Left renal pelvis (tissue), 4 donors: ENCODE measurements at regions not wholly inside any gene's neighbourhood (a gene's known extent, or its start where the extent isn't known, plus 50 kb on each side); places are given as distances from the start of the nearest gene placed in this dataset.
A peak's percentile ranks its signal among the peaks of the same experiment; 100 is the strongest.
"Not testable (repeated sequence)": the region's sequence is repeated elsewhere in the genome, so short reads cannot be mapped to it uniquely, and the experiment has no call there.

Source experiments
- DNase-seq, 4 donors: peaks; one replicate each; pipeline ENCODE4 v3.0.0-alpha.2; 2013; ENCODE audit warnings: low read depth in 4 of 4, low spot score in 3 of 4

- DNase-seq: peak in 1 of 4 donors; percentile 18
Observed at GRCh38 chr10:130341356-130341755, 205.2 kb downstream of the GLRX3 start.

DNA sequence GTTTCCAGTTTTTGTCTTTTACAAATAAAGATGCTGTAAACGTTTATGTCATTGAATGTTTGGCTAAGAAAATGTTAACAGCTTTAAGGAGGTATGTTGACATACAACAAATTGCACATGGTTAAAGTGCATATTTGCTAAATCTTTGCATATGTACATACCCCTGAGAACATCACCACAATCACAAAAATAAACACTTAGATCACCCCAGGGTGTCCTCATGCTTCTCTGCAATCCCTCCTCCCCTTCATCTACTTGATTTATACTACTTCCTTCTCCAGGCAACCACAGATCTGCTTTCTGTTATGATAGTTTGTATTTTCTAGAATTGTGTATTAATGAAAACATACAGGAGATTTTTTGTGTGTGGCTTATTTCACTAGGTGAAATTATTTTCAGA lies 209.5 kb downstream of the GLRX3 start:
- DNase-seq: no peak

DNA sequence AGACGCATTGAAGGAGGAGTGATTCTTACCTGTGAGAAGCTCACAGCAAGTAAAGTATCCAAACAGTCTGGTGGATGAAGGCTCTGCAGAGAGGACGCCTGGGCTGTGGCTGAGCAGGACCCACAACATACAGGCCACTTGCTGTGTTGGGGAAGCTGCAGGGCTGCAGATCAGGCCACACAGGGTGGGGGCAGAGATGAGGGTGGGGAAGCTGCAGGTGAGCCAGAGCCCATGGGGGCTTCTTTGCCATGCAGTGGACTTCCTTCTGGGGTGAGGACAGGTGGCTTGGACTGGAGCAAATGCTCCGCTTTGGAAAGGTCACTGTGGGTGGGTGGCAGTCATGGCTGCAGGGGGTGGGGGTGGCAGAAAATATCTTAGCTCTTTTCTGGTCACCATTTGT lies 214.8 kb downstream of the GLRX3 start:
- no peak for DNase-seq

- DNase-seq: no peak
Observed at GRCh38 chr10:130351466-130352290, 215.5 kb downstream of the GLRX3 start.

DNA sequence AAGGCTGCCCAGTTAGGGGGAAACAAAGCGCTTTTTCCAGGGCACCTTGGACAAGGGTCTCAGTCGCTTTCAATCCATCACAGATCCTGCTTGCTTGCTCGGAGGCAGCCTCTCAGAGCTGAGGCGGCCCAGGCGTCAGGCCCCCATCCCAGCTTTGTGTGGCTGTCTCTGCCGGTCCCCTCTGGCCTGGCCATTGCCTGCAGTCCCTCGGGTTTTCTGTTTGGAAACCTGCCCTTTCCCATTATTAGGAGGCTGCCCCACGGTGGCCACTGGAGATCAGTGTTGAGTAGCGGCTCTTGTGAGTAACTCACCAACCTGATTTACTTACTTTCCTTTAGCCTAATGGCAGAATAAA lies 216.1 kb downstream of the GLRX3 start:
- no peak for DNase-seq

- no peak for DNase-seq
Observed at GRCh38 chr10:130353928-130354572, 217.9 kb downstream of the GLRX3 start.

- no peak for DNase-seq
Observed at GRCh38 chr10:130354573-130354954, 218.4 kb downstream of the GLRX3 start.

DNA sequence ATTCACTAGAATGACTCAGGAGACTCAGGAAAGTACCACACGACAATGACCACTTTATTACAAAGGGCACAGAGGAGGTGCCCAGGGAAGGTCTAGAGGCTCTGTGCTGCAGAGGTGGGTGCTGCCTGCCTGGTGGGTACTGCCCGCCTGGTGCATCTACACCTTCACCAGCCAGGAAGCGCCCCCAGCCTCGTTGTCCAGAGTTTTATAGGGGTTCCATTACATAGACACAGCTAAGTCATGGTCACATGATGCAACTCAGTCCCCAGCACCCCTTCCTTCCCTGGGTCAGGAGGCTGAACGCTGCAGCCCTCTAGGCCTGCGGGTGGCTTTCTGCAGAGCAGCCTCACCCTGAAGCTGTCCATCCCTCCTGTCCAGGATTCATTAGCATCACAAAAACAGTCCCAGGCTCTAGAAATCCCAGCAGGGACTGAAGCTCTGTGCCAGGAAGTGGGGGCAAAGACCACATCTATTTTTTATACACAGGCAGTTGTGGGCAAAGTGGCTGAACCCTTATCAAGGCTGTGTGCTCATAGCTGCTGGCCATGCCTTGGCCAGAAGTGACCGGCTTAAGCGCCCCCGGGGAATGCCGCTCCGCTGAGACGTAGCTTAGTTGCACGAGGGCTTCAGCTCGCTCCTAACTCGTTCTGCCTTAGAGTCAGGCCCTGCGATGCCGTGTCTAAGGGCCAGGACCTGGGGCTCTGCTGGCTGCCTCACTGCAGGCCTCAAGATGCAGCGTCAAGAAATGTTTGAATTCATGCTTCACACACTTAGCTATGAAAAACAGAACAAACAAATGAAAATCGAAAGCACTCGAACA lies 219.0 kb downstream of the GLRX3 start:
- DNase-seq: no peak

GRCh38 chr10:130356429-130356828 lies 220.2 kb downstream of the GLRX3 start:
- not testable (repeated sequence) for DNase-seq

DNA sequence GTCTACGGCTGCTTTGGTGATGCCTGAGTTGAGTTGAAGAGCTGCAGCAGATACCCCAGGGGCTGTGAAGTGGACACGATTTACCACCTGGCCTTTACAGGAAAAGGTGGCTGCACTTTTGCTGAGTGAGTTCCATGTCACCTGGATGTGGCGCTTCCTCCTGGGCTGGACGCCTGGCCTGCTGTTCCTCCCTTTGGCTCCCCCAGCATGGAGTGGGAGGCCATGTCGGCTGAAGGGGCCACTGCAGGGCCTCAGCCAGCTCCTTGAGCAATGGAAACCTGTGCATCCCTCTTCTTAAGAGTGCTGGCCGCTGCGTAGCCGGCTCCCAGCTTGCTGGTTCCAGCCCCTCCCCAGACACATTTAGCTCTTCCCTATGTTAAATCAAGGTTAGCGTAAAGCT lies 221.0 kb downstream of the GLRX3 start:
- no peak for DNase-seq

DNA sequence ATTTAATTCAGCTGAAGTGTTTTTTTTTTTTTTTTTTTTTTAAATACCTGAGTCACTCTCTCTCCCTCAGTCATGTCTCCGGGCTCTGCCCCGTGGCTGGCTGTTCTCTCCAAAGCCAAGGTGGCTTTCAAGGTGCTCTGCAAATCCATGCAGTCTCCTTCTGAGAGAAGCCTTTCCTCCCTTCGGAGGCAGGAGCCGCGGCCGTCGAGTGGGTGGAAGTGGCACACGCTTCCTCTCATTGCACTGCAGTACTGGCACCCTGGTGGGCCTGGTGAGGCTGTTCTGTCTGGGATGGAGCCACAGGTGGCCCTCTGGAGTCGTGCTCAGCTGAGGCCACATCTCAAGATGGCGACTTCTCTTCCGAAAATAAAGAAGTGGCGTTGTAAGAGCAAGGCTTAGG lies 221.8 kb downstream of the GLRX3 start:
- no peak for DNase-seq

DNA sequence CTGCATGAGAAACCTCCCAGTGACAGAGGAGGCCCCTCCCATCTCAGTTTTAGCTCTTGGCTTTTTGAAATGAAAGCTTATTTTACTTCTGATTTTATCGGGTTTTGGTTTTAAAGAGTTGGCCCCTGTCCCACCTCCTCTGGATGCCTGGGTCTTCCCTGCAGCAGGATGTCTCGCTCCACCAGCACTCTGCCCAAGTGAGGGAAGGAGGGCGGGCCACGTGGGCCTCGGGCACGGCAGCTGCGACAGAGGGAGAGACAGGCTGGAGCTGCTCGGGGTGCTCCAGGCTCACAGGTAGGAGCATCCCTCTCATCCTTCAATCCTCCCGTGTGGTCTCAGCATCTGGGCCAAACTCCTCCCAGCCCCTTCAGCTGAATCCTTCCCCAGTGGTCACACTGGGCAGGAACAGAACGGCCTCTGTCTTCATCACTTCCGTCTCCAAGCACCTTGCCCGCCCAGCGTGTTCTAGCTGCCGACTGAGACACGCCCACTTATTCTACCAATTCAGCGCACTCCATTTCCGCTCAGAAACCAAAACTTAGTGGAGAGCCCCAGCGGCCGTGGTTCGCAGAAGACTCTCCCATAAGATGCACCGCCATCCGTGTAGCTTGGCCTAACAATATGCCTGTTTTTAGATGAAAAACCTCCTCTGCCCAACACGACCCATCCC lies 222.9 kb downstream of the GLRX3 start:
- no peak for DNase-seq

- DNase-seq: no peak
Observed at GRCh38 chr10:130359711-130360110, 223.5 kb downstream of the GLRX3 start.

DNA sequence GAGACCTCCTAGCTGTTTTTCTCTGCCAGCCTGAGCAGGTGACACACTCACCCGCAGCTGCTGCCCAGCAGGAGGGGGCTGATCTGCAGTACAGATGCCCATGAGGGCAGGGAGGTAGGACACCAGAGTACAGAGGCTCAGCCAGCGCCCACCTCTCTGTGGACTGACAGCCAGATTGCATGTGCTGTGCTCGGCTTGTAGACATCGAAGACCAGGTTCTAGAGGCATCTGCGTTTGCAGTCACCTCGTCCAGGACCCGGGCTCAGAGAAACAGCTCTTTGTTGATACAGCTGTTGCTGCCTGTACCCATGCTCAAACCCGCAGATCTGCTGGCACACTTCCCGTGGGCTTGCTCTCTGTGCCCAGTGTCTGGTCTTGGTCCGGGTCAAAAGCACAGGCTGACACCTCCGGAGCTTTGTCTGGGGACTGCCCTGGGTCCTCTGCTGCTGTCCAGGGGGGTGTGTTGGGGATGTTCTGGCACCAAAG lies 224.7 kb downstream of the GLRX3 start:
- DNase-seq: no peak

DNA sequence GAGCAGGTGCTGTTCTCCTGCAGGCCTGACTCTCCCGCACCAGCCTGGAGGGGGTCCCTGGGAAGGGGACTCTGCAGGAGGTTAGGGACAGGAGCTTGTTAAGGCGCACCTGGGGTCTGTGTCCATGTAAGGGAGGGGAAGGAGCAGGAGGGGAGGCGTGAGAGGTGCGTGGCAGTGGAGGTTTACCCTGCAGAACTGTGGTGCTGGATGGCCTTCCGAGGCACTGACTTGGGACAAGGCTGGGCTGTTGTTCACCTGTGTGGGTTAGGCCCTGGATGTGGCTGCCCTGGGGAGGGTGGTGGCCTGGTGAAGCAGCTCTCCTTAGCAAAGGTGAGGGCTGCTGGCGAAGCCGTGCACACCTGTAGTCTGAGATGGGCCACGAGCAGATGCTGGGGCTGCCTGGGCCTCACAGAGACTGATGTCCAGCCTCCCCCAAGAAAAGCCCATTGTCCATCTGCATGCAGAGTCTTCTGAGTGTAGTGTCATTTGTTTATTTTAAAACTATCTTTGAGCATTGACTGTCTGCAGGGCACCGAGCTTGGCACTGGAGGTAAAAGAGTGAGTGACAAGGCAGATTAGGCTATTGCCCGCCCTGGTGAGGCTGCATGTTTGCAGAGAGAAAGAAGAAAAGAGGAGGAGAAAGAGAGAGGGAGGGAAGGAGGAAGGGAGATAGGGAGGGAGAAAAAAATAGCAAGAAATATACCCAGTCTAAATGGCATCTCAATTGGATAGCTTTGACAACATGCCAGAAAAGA lies 225.3 kb downstream of the GLRX3 start:
- no peak for DNase-seq

DNA sequence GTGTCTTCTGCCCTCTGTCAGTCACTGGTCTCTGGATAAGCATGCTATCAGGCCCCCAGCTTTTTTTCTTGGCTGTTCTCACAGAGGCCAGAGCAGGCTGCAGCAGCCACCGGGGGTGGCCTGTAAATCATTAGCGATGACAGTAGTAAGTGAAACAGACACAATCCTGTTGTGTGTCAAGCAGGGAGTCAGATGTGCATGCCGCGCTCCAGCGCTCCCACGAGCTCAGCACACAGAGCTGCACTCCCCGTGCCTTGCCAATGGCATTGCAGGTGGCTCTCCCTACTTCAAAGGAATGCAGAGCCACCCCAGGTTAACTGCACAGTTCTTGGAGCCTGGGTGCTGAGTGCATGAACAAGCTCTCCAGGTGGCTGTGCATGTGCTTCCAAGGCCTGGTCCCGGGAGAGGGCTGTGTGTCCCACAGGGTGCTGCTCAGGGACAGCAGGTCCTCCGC lies 226.1 kb downstream of the GLRX3 start:
- peak; percentile 51 to 67 (median 58) for DNase-seq

DNA sequence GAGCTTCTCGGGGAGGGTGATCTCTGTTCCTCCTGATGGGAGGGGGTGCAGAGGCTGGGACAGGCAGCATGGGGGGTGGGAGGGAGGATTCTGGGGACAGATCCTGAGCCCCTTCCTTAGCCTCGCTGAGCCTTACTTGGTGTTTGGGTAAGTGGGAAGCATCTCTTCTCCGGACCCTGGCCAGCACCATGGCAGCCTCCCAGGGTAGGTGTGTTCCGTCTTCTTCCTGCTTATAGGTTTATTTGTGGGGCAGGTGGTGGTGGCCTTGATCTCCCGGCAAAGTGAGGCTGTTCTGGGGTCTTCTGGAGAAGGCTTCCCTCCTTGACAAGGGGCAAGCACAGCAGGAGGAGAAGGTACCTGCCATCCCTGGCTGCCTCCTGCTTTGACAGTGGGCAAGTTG lies 226.9 kb downstream of the GLRX3 start:
- DNase-seq: no peak

DNA sequence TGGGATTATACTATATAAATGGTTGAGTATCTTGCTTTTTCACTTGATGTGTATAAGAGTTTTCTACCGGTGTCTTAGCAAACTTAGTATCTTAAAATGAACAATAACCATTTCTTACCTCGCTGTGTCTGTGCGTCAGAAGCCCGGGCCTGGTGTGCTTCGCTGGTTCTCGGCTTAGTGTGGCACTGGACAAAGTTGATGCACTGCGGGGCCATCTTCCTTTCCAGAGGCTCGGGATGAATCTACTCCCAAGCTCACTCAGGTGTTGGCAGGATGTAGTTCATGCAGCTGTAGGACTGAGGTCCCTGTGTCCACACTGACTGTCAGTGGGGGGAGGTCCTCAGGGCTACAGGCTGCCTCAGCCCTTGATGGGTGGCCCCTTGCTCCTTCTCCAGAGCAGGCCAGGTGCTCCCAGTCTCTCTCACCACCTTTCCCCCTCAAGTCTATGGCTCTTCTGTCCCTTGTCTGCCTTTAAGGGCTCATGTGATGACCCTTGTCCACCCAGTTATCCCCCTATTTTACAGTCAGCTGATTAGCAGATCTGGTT lies 227.8 kb downstream of the GLRX3 start:
- DNase-seq: no peak

GRCh38 chr10:130364631-130365411 lies 228.6 kb downstream of the GLRX3 start:
- DNase-seq: no peak
